ENCODE measurements at regions not wholly inside any gene's neighbourhood (a gene's known extent, or its start where the extent isn't known, plus 50 kb on each side); places are given as distances from the start of the nearest gene placed in this dataset.

DNA sequence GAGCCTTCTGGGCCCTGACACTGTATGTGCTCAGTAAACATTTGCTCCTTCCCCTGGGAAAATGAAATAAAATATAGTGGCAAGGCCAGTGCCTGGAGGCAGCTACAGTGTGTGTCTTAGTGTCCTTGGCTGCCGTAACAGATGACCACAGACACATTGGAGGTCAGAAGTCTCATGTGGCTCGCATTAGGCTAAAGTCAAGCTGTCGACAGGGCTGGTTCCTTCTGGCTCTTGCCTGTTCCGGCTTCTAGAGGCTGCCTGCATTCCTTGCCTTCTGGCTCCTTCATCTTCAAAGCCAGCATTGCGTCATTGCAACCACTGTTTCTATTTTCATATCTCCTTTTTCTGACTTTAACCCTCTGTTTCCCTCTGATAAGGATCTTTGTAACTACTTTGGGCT, 83.6 kb upstream of the STX18 start:
- no peak for DNase-seq

DNA sequence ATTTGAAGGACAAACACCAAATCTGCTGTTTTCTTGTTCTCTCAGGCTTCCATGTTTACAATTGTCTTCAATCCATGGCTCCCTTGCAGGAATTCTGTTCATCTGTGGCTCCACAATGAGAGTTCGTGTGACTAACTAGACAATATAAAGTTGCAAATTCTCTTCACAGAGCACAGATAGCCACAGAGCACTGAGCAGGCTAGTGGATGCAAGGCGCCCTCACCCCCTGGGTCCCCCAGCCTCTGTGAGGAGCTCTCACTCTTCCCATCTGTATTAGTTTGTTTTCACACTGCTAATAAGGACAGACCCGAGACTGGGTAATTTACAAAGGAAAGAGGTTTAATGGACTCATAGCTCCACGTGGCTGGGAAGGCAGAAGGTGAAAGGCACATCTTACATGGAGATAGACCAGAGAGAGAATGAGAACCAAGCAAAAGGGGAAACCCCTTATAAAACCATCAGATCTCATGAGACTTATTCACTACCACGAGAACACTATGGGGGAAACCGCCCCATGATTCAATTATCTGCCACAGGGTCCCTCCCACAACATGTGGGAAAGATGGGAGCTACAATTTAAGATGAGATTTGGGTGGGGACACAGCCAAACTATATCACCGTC, 82.5 kb upstream of the STX18 start:
- DNase-seq = no peak

DNA sequence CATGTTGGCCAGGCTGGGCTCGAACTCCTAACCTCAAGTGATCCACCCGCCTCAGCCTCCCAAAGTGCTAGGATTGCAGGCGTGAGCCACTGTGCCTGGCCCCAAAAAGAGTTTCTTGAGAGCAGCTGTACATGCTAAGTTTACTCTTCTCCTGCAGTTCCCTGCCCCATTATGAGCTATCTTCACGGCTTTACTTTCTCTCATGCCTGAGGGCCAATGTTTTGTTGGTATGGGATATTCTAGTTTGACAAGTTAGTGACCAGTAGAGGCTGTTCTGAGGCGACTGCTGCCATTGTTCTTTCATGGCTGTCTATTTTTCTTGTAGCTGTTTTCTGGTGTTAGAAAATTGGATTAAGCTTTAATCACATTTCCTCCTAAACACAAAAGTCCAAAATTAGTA, 78.0 kb upstream of the STX18 start:
- DNase-seq = no peak

- DNase-seq = peak; percentile 92
Measured at GRCh38 chr4:4618847-4619246, 77.0 kb upstream of the STX18 start.

GRCh38 chr4:4614925-4615678, 73.3 kb upstream of the STX18 start:
- DNase-seq = no peak

GRCh38 chr4:4613641-4614286, 71.9 kb upstream of the STX18 start:
- no peak for DNase-seq

GRCh38 chr4:4613126-4613465, 71.2 kb upstream of the STX18 start:
- no peak for DNase-seq

- DNase-seq = no peak
Measured at GRCh38 chr4:4610672-4611071, 68.8 kb upstream of the STX18 start.

- DNase-seq = no peak
Measured at GRCh38 chr4:4609622-4610334, 67.9 kb upstream of the STX18 start.

GRCh38 chr4:4608214-4608537, 66.3 kb upstream of the STX18 start:
- DNase-seq = no peak

GRCh38 chr4:4607336-4608213, 65.7 kb upstream of the STX18 start:
- no peak for DNase-seq

- DNase-seq = no peak
Measured at GRCh38 chr4:4606321-4606720, 64.5 kb upstream of the STX18 start.

- no peak for DNase-seq
Measured at GRCh38 chr4:4605849-4606248, 64.0 kb upstream of the STX18 start.

DNA sequence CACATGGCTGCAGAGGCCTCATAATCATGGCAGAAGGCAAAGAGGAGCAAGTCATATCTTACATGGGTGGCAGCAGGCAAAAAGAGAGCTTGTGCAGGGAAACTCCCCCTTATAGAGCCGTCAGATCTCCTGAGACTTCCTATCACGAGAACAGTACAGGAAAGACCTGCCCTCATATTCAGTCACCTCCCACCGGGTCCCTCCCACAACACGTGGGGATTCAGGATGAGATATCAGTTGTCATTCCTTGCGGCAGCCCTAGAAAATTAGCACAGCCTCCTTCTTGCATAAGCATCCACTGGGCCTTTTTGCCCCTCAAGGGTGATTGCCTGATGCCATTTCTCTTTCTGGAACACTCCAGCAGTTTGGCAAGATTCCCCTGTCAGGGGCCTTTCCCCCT, 61.7 kb upstream of the STX18 start:
- DNase-seq = no peak

DNA sequence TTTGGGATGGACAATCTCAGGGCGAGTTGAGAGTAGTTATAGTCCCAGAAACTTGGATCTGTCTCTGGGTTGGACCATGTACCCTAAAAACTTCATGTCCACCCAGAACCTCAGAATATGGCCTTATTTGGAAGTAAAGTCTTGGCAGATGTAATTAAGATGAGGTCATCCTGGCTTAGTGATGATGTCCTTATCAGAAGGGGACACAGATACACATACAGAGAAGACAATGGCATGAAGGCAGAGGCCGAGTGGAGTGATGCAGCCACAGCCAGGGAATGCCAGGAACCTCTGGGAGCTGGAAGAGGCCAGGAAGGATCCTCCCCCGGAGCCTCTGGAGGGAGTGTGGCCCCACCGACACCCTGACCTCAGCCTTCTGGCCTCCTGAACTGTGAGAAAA, 61.2 kb upstream of the STX18 start:
- no peak for DNase-seq

DNA sequence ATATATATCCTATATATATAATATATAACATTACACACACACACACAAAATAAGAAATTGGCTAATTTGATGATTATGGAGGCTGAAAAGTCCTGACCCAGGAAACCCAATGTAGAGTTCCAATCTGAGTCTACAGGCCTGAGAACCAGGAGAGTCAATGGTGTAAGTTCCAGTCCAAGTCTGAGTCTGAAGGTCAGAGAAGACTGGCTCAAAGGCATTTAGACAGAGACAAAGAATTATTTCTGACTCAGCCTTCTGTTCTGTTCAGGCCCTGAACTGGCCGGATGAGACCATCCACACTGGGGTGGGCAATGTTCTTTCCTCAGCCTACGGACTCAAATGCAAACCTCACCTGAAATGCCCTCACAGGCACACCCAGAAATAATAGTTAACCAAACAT, 60.6 kb upstream of the STX18 start:
- DNase-seq = no peak

DNA sequence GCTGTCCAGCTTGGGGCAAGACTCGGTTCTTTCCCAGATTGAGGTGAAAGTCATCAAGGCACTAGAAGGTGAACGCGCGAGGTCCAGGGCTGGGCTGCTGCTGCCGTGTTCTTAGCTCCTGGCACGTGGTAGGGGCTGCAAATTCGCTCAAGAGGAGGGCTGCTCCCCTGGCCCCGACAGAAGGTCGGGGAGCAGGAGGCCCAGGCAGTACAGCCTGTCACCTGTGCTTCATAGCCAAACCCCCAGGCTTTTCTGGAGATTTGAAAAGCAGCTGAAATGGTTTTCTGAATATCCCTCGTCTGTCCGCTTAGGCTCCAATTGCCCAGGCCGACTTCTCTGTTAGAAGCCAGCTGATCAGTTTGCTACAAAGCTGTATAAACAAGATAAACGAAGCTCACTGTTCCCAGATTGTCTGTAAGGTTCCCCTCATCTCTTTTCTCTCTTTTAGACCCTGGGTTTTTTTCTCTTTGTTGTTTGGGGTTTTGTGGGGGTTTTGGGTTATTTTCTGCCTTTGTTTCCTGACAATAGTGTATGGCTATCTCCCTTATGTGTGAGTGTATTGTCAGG, 60.0 kb upstream of the STX18 start:
- DNase-seq = no peak

GRCh38 chr4:4599481-4600275, 57.8 kb upstream of the STX18 start:
- peak; percentile 91 for DNase-seq

- no peak for DNase-seq
Measured at GRCh38 chr4:4598851-4599411, 57.1 kb upstream of the STX18 start.

- DNase-seq = no peak
Measured at GRCh38 chr4:4596720-4597119, 54.9 kb upstream of the STX18 start.

GRCh38 chr4:4595252-4595651, 53.4 kb upstream of the STX18 start:
- DNase-seq = no peak
